Liver (tissue), 8 donors: ENCODE measurements at regions not wholly inside any gene's neighbourhood (a gene's known extent, or its start where the extent isn't known, plus 50 kb on each side); places are given as distances from the start of the nearest gene placed in this dataset.

Experiments
- DNase-seq: peaks from one replicate; pipeline ENCODE4 v3.0.0-alpha.2; 2017; ENCODE audit warnings: low spot score
- H3K27ac ChIP-seq, 2 donors: one replicate each; pipeline ENCODE4 v1.7.0; 2013; ENCODE audit warnings: inconsistent platforms in 2 of 2, low read length in 2 of 2, control low read depth in 1 of 2, low read depth in 1 of 2, mild to moderate bottlenecking in 1 of 2
- H3K27me3 ChIP-seq, 4 donors: one replicate each; pipeline versions ENCODE4 v1.6.1 to v1.7.0; 2013; ENCODE audit warnings: low read length in 3 of 4, inconsistent platforms in 1 of 4, mild to moderate bottlenecking in 1 of 4, moderate library complexity in 1 of 4; ENCODE audit not compliant: control insufficient read depth in 4 of 4, insufficient read depth in 4 of 4
- H3K36me3 ChIP-seq, 4 donors: one replicate each; pipeline versions ENCODE4 v1.6.1 to v1.7.0; 2013; ENCODE audit warnings: low read length in 3 of 4, mild to moderate bottlenecking in 3 of 4, low read depth in 1 of 4, moderate library complexity in 1 of 4; ENCODE audit not compliant: control insufficient read depth in 4 of 4, insufficient read depth in 3 of 4
- H3K4me1 ChIP-seq, 4 donors: one replicate each; pipeline versions ENCODE4 v1.6.1 to v1.7.0; 2013; ENCODE audit warnings: low read length in 3 of 4, mild to moderate bottlenecking in 3 of 4, moderate library complexity in 1 of 4; ENCODE audit not compliant: control insufficient read depth in 4 of 4, insufficient read depth in 4 of 4
- H3K4me3 ChIP-seq, 3 donors: one replicate each; pipeline versions ENCODE4 v1.6.1 to v1.7.0; 2013; ENCODE audit warnings: low read length in 3 of 3, control low read depth in 1 of 3, low read depth in 1 of 3, mild to moderate bottlenecking in 1 of 3
- H3K9ac ChIP-seq, 2 donors: one replicate each; pipeline ENCODE4 v1.7.0; 2013; ENCODE audit warnings: low read length in 2 of 2, mild to moderate bottlenecking in 2 of 2, moderate library complexity in 2 of 2, control low read depth in 1 of 2, low read depth in 1 of 2
- H3K9me3 ChIP-seq, 4 donors: one replicate each; pipeline versions ENCODE4 v1.6.1 to v1.7.0; 2013; ENCODE audit warnings: low read length in 3 of 4; ENCODE audit not compliant: control insufficient read depth in 4 of 4
- ATF3 ChIP-seq: IDR thresholded peaks from 2 replicates; pipeline ENCODE4 v1.6.1; 2016; ENCODE audit warnings: antibody characterized with exemption
- CTCF ChIP-seq: fragments of 150-350 bp; IDR thresholded peaks from 2 replicates; pipeline ENCODE4 v1.5.1; 2017; ENCODE audit warnings: improper control_type of control experiment, low read depth, low read length; ENCODE audit not compliant: missing input control
- EGR1 ChIP-seq, 2 donors: IDR thresholded peaks; 2 replicates each; pipeline ENCODE4 v1.6.1; 2016 to 2018; ENCODE audit warnings: antibody characterized with exemption in 2 of 2, low read depth in 2 of 2
- FOXA1 ChIP-seq: IDR thresholded peaks from 2 replicates; pipeline ENCODE4 v1.6.1; 2016; ENCODE audit warnings: antibody characterized with exemption
- FOXA2 ChIP-seq: IDR thresholded peaks from 2 replicates; pipeline ENCODE4 v1.6.1; 2016; ENCODE audit warnings: antibody characterized with exemption
- GABPA ChIP-seq, 2 donors: IDR thresholded peaks in 1 of 2; conservative IDR thresholded peaks in 1 of 2; 2 replicates each; pipeline ENCODE4 v1.6.1; 2016; ENCODE audit warnings: antibody characterized with exemption in 2 of 2, mild to moderate bottlenecking in 1 of 2, moderate library complexity in 1 of 2
- HNF4A ChIP-seq, 2 donors: conservative IDR thresholded peaks; 2 replicates each; pipeline ENCODE4 v1.6.1; 2016; ENCODE audit warnings: antibody characterized with exemption in 2 of 2, mild to moderate bottlenecking in 2 of 2
- HNF4G ChIP-seq: IDR thresholded peaks from 2 replicates; pipeline ENCODE4 v1.6.1; 2016; ENCODE audit warnings: antibody characterized with exemption
- JUND ChIP-seq, 2 donors: IDR thresholded peaks; 2 replicates each; pipeline ENCODE4 v1.6.1; 2016; ENCODE audit warnings: antibody characterized with exemption in 2 of 2
- MAX ChIP-seq: IDR thresholded peaks from 2 replicates; pipeline ENCODE4 v1.6.1; 2016; ENCODE audit warnings: antibody characterized with exemption
- NR2F2 ChIP-seq: IDR thresholded peaks from 2 replicates; pipeline ENCODE4 v1.6.1; 2016; ENCODE audit warnings: antibody characterized with exemption
- RAD21 ChIP-seq, 2 donors: IDR thresholded peaks; 2 replicates each; pipeline ENCODE4 v1.6.1; 2016; ENCODE audit warnings: antibody characterized with exemption in 2 of 2, mild to moderate bottlenecking in 2 of 2
- REST ChIP-seq: IDR thresholded peaks from 2 replicates; pipeline ENCODE4 v1.6.1; 2016; ENCODE audit warnings: antibody characterized with exemption, mild to moderate bottlenecking
- RXRA ChIP-seq, 2 donors: IDR thresholded peaks; 2 replicates each; pipeline ENCODE4 v1.6.1; 2017 to 2018; ENCODE audit warnings: antibody characterized with exemption in 2 of 2, mild to moderate bottlenecking in 1 of 2
- SP1 ChIP-seq: IDR thresholded peaks from 2 replicates; pipeline ENCODE4 v1.6.1; 2018; ENCODE audit warnings: antibody characterized with exemption, mild to moderate bottlenecking
- TAF1 ChIP-seq: conservative IDR thresholded peaks from 2 replicates; pipeline ENCODE4 v1.6.1; 2016; ENCODE audit warnings: antibody characterized with exemption, mild to moderate bottlenecking
- YY1 ChIP-seq: IDR thresholded peaks from 2 replicates; pipeline ENCODE4 v1.6.1; 2016; ENCODE audit warnings: antibody characterized with exemption, mild to moderate bottlenecking
- ZBTB33 ChIP-seq: IDR thresholded peaks from 2 replicates; pipeline ENCODE4 v1.6.1; 2016; ENCODE audit warnings: antibody characterized with exemption
- WGBS: extraction: QIAGEN DNeasy Blood & Tissue Kit; methylation state at CpG from one replicate; pipeline ENCODE4 v1.1.7; 2013; 5-methylcytosine and 5-hydroxymethylcytosine counted together
- donor health status: healthy.
- donor health status: healthy.
- donor health status: healthy.
- donor health status: healthy.
- donor health status: healthy.

GRCh38 chr14:34069854-34070582 is 119.1 kb upstream of the EGLN3 start:
- Histone ChIP-seq H3K36me3 (no peaks in the 10 kb centered on the region), H3K4me1 (no peaks in the 10 kb centered on the region), H3K27ac (no peak overlapping the region), H3K4me3 (no peak overlapping the region), H3K9me3 (peaks cover 0 to 5% (median 1%) of the 10 kb centered on the region in 4 donors), H3K9ac (no peak overlapping the region), H3K27me3 (no peaks in the 10 kb centered on the region)
- no peak for DNase-seq
- TF ChIP-seq YY1 = no peak
- no peak for TF ChIP-seq ZBTB33
- TF ChIP-seq NR2F2 = no peak
- TF ChIP-seq CTCF = no peak
- no peak for TF ChIP-seq SP1
- TF ChIP-seq ATF3 = no peak
- TF ChIP-seq TAF1 = no peak
- TF ChIP-seq MAX = no peak
- TF ChIP-seq HNF4A (conservative IDR thresholded peaks at IDR 0.05) = no peak
- 49% methylated on average over 3 of the region's 3 CpGs for WGBS

GRCh38 chr14:34067587-34067986 is 116.7 kb upstream of the EGLN3 start:
- no peak for DNase-seq
- Histone ChIP-seq H3K4me3 (no peak overlapping the region), H3K9me3 (peaks cover 0 to 5% (median 1%) of the 10 kb centered on the region in 4 donors), H3K4me1 (no peaks in the 10 kb centered on the region), H3K27ac (no peak overlapping the region), H3K36me3 (no peaks in the 10 kb centered on the region), H3K9ac (no peak overlapping the region), H3K27me3 (no peaks in the 10 kb centered on the region)
- WGBS = 84% methylated on average over 3 of the region's 3 CpGs
- TF ChIP-seq MAX (no peak), FOXA1 (no peak), FOXA2 (no peak), RXRA (IDR thresholded peaks at IDR 0.05) (no peak), HNF4A (conservative IDR thresholded peaks at IDR 0.05) (no peak), YY1 (no peak), NR2F2 (no peak), CTCF (no peak), JUND (IDR thresholded peaks at IDR 0.05) (no peak), ZBTB33 (no peak), EGR1 (IDR thresholded peaks at IDR 0.05; ENCODE audit: low read depth in 2 of 2) (no peak), HNF4G (no peak), SP1 (no peak), TAF1 (no peak), GABPA (IDR thresholded peaks at IDR 0.05 in 1 of 2, conservative IDR thresholded peaks at IDR 0.05 in 1 of 2) (no peak), REST (no peak), RAD21 (IDR thresholded peaks at IDR 0.05) (no peak), ATF3 (no peak)
